Liver (tissue), 8 donors: ENCODE measurements at regions not wholly inside any gene's neighbourhood (a gene's known extent, or its start where the extent isn't known, plus 50 kb on each side); places are given as distances from the start of the nearest gene placed in this dataset.

ENCODE experiments used
- DNase-seq: peaks from one replicate; pipeline ENCODE4 v3.0.0-alpha.2; 2017; ENCODE audit warnings: low spot score
- H3K27ac ChIP-seq, 2 donors: one replicate each; pipeline ENCODE4 v1.7.0; 2013; ENCODE audit warnings: inconsistent platforms in 2 of 2, low read length in 2 of 2, control low read depth in 1 of 2, low read depth in 1 of 2, mild to moderate bottlenecking in 1 of 2
- H3K27me3 ChIP-seq, 4 donors: one replicate each; pipeline versions ENCODE4 v1.6.1 to v1.7.0; 2013; ENCODE audit warnings: low read length in 3 of 4, inconsistent platforms in 1 of 4, mild to moderate bottlenecking in 1 of 4, moderate library complexity in 1 of 4; ENCODE audit not compliant: control insufficient read depth in 4 of 4, insufficient read depth in 4 of 4
- H3K36me3 ChIP-seq, 4 donors: one replicate each; pipeline versions ENCODE4 v1.6.1 to v1.7.0; 2013; ENCODE audit warnings: low read length in 3 of 4, mild to moderate bottlenecking in 3 of 4, low read depth in 1 of 4, moderate library complexity in 1 of 4; ENCODE audit not compliant: control insufficient read depth in 4 of 4, insufficient read depth in 3 of 4
- H3K4me1 ChIP-seq, 4 donors: one replicate each; pipeline versions ENCODE4 v1.6.1 to v1.7.0; 2013; ENCODE audit warnings: low read length in 3 of 4, mild to moderate bottlenecking in 3 of 4, moderate library complexity in 1 of 4; ENCODE audit not compliant: control insufficient read depth in 4 of 4, insufficient read depth in 4 of 4
- H3K4me3 ChIP-seq, 3 donors: one replicate each; pipeline versions ENCODE4 v1.6.1 to v1.7.0; 2013; ENCODE audit warnings: low read length in 3 of 3, control low read depth in 1 of 3, low read depth in 1 of 3, mild to moderate bottlenecking in 1 of 3
- H3K9ac ChIP-seq, 2 donors: one replicate each; pipeline ENCODE4 v1.7.0; 2013; ENCODE audit warnings: low read length in 2 of 2, mild to moderate bottlenecking in 2 of 2, moderate library complexity in 2 of 2, control low read depth in 1 of 2, low read depth in 1 of 2
- H3K9me3 ChIP-seq, 4 donors: one replicate each; pipeline versions ENCODE4 v1.6.1 to v1.7.0; 2013; ENCODE audit warnings: low read length in 3 of 4; ENCODE audit not compliant: control insufficient read depth in 4 of 4
- EGR1 ChIP-seq, 2 donors: IDR thresholded peaks; 2 replicates each; pipeline ENCODE4 v1.6.1; 2016 to 2018; ENCODE audit warnings: antibody characterized with exemption in 2 of 2, low read depth in 2 of 2
- FOXA1 ChIP-seq: IDR thresholded peaks from 2 replicates; pipeline ENCODE4 v1.6.1; 2016; ENCODE audit warnings: antibody characterized with exemption
- FOXA2 ChIP-seq: IDR thresholded peaks from 2 replicates; pipeline ENCODE4 v1.6.1; 2016; ENCODE audit warnings: antibody characterized with exemption
- GABPA ChIP-seq, 2 donors: IDR thresholded peaks in 1 of 2; conservative IDR thresholded peaks in 1 of 2; 2 replicates each; pipeline ENCODE4 v1.6.1; 2016; ENCODE audit warnings: antibody characterized with exemption in 2 of 2, mild to moderate bottlenecking in 1 of 2, moderate library complexity in 1 of 2
- HNF4A ChIP-seq, 2 donors: conservative IDR thresholded peaks; 2 replicates each; pipeline ENCODE4 v1.6.1; 2016; ENCODE audit warnings: antibody characterized with exemption in 2 of 2, mild to moderate bottlenecking in 2 of 2
- HNF4G ChIP-seq: IDR thresholded peaks from 2 replicates; pipeline ENCODE4 v1.6.1; 2016; ENCODE audit warnings: antibody characterized with exemption
- JUND ChIP-seq, 2 donors: IDR thresholded peaks; 2 replicates each; pipeline ENCODE4 v1.6.1; 2016; ENCODE audit warnings: antibody characterized with exemption in 2 of 2
- NR2F2 ChIP-seq: IDR thresholded peaks from 2 replicates; pipeline ENCODE4 v1.6.1; 2016; ENCODE audit warnings: antibody characterized with exemption
- RAD21 ChIP-seq, 2 donors: IDR thresholded peaks; 2 replicates each; pipeline ENCODE4 v1.6.1; 2016; ENCODE audit warnings: antibody characterized with exemption in 2 of 2, mild to moderate bottlenecking in 2 of 2
- RXRA ChIP-seq, 2 donors: IDR thresholded peaks; 2 replicates each; pipeline ENCODE4 v1.6.1; 2017 to 2018; ENCODE audit warnings: antibody characterized with exemption in 2 of 2, mild to moderate bottlenecking in 1 of 2
- SP1 ChIP-seq: IDR thresholded peaks from 2 replicates; pipeline ENCODE4 v1.6.1; 2018; ENCODE audit warnings: antibody characterized with exemption, mild to moderate bottlenecking
- TAF1 ChIP-seq: conservative IDR thresholded peaks from 2 replicates; pipeline ENCODE4 v1.6.1; 2016; ENCODE audit warnings: antibody characterized with exemption, mild to moderate bottlenecking
- WGBS: extraction: QIAGEN DNeasy Blood & Tissue Kit; methylation state at CpG from one replicate; pipeline ENCODE4 v1.1.7; 2013; 5-methylcytosine and 5-hydroxymethylcytosine counted together
- TF ChIP-seq, protein P1 (sequence below): IDR thresholded peaks from 2 replicates; pipeline ENCODE4 v1.6.1; 2016; ENCODE audit warnings: antibody characterized with exemption
- TF ChIP-seq, protein P2 (sequence below): IDR thresholded peaks from 2 replicates; pipeline ENCODE4 v1.6.1; 2016; ENCODE audit warnings: antibody characterized with exemption
- TF ChIP-seq, protein P3 (sequence below): fragments of 150-350 bp; IDR thresholded peaks from 2 replicates; pipeline ENCODE4 v1.5.1; 2017; ENCODE audit warnings: improper control_type of control experiment, low read depth, low read length; ENCODE audit not compliant: missing input control
- donor health status: healthy.
- donor health status: healthy.
- donor health status: healthy.
- donor health status: healthy.
- donor health status: healthy.

DNA sequence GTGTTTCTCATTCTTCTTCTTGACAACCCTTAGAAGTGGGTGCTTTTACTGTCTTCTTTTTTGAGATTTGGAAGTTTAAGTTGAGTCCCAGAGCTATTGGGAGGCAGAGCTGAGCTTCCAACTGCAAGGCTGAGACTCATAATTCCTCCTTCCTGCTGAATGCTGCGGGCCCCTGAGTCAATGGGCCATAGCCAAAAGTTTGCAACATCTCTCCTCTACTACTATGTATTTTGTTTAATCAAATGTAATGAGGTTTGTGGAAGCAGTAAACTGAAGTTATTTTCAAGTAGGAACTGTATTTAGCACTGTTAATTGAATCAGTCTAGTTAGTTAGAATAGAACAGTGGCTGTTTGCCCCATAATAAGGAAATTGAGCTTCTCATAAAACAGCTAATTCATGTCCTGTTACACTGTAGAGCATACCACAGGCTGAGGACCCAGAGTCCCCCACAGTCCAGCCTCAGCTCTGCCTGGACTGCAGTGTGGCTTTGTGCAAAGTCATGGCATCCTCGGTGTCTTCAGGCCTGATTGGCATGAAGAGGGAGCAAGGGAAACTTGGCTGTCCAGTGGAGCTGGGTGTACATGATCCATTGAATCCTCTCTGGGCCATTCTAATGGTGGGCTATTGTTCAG, 631.7 kb downstream of the VRK1 start:
- Histone ChIP-seq H3K36me3 (no peaks in the 10 kb centered on the region), H3K9ac (no peak overlapping the region), H3K4me1 (no peaks in the 10 kb centered on the region), H3K27me3 (peaks cover 0 to 5% (median 0%) of the 10 kb centered on the region in 4 donors), H3K27ac (no peak overlapping the region), H3K9me3 (no peaks in the 10 kb centered on the region), H3K4me3 (no peak overlapping the region)
- no peak for DNase-seq
- WGBS: 73% methylated on average over 2 of the region's 2 CpGs
- TF ChIP-seq, protein P1, sequence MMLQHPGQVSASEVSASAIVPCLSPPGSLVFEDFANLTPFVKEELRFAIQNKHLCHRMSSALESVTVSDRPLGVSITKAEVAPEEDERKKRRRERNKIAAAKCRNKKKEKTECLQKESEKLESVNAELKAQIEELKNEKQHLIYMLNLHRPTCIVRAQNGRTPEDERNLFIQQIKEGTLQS: no peak
- TF ChIP-seq RAD21 (IDR thresholded peaks at IDR 0.05) (no peak), NR2F2 (no peak), EGR1 (IDR thresholded peaks at IDR 0.05; ENCODE audit: low read depth in 2 of 2) (no peak), TAF1 (no peak), JUND (IDR thresholded peaks at IDR 0.05) (no peak), RXRA (IDR thresholded peaks at IDR 0.05) (no peak), FOXA1 (no peak), HNF4G (no peak)

DNA sequence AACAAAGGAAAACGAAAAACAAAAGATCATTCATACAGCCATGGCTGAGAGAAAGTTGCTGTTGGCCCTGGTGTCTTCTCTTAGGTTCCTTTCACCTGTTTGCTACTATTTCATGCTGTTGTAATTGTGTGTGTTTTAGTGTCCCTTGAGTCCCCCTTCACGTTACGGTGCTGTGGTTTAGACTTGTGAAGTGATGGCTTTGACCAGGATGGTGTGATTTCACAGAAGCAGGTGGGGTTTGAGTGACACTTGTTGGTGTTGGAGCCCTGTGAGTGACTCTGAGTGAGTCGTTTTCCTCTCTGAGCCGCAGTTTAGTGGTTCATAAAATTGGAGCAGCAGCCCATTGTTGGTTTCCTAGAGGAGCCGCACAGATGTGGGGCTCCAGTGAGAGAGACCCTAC, 635.4 kb downstream of the VRK1 start:
- DNase-seq: no peak
- no peak overlapping the region for H3K9ac ChIP-seq
- H3K4me3 ChIP-seq: no peak overlapping the region
- WGBS: 75% methylated on average over 6 of the region's 6 CpGs
- H3K27ac ChIP-seq: no peak overlapping the region
- H3K36me3 ChIP-seq: no peaks in the 10 kb centered on the region
- no peaks in the 10 kb centered on the region for H3K9me3 ChIP-seq
- H3K4me1 ChIP-seq: no peaks in the 10 kb centered on the region
- no peaks in the 10 kb centered on the region for H3K27me3 ChIP-seq
- TF ChIP-seq RXRA (IDR thresholded peaks at IDR 0.05) (no peak), SP1 (no peak), FOXA1 (no peak), HNF4G (no peak), HNF4A (conservative IDR thresholded peaks at IDR 0.05) (no peak), EGR1 (IDR thresholded peaks at IDR 0.05; ENCODE audit: low read depth in 2 of 2) (no peak), GABPA (IDR thresholded peaks at IDR 0.05 in 1 of 2, conservative IDR thresholded peaks at IDR 0.05 in 1 of 2) (no peak)
- TF ChIP-seq, protein P1: no peak
- TF ChIP-seq, protein P2, sequence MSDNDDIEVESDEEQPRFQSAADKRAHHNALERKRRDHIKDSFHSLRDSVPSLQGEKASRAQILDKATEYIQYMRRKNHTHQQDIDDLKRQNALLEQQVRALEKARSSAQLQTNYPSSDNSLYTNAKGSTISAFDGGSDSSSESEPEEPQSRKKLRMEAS: no peak

DNA sequence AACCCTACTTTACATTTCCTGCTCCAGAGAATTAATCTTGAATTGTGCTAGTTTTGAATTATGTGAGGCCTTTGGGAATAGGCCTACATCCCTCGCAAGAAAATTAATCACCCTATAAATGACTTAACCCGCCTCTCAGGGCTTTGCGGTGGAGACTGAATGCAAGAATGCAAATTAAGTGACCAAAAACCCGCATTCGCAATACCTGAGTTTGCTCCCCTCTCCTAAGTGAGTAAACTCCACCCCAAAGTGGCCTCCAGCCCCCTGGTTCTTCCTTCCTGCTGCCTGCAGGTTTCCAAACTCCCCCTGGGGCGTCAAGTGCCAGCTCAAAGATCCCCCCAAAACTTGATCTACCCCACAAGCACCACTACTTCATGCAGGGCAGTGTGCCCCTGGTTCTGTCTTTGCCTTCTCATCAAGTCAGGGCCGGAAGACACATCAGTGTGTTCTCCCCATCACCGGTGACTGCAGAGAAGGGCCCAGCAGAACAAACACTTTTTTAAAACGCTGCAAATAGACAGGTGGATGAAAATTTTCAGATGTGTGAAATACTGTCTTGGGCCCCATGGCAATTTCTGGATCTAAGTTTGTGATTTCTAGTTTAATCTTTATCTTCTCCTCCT, 644.7 kb downstream of the VRK1 start:
- no peaks in the 10 kb centered on the region for H3K36me3 ChIP-seq
- no peak overlapping the region for H3K27ac ChIP-seq
- TF ChIP-seq NR2F2 (no peak), TAF1 (no peak), FOXA2 (no peak), JUND (IDR thresholded peaks at IDR 0.05) (no peak), FOXA1 (no peak), SP1 (no peak), HNF4G (no peak)
- TF ChIP-seq, protein P2: no peak
- TF ChIP-seq, protein P3, sequence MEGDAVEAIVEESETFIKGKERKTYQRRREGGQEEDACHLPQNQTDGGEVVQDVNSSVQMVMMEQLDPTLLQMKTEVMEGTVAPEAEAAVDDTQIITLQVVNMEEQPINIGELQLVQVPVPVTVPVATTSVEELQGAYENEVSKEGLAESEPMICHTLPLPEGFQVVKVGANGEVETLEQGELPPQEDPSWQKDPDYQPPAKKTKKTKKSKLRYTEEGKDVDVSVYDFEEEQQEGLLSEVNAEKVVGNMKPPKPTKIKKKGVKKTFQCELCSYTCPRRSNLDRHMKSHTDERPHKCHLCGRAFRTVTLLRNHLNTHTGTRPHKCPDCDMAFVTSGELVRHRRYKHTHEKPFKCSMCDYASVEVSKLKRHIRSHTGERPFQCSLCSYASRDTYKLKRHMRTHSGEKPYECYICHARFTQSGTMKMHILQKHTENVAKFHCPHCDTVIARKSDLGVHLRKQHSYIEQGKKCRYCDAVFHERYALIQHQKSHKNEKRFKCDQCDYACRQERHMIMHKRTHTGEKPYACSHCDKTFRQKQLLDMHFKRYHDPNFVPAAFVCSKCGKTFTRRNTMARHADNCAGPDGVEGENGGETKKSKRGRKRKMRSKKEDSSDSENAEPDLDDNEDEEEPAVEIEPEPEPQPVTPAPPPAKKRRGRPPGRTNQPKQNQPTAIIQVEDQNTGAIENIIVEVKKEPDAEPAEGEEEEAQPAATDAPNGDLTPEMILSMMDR: no peak
- H3K27me3 ChIP-seq: no peaks in the 10 kb centered on the region
- no peaks in the 10 kb centered on the region for H3K4me1 ChIP-seq
- WGBS: 89% methylated on average over 9 of the region's 9 CpGs
- H3K9me3 ChIP-seq: peaks cover 0 to 2% (median 0%) of the 10 kb centered on the region in 4 donors
- no peak overlapping the region for H3K9ac ChIP-seq
- no peak for DNase-seq
- H3K4me3 ChIP-seq: no peak overlapping the region
